ENCODE measurements at regions not wholly inside any gene's neighbourhood (a gene's known extent, or its start where the extent isn't known, plus 50 kb on each side); places are given as distances from the start of the nearest gene placed in this dataset.
"Not testable (repeated sequence)": the region's sequence is repeated elsewhere in the genome, so short reads cannot be mapped to it uniquely, and the experiment has no call there.

DNA sequence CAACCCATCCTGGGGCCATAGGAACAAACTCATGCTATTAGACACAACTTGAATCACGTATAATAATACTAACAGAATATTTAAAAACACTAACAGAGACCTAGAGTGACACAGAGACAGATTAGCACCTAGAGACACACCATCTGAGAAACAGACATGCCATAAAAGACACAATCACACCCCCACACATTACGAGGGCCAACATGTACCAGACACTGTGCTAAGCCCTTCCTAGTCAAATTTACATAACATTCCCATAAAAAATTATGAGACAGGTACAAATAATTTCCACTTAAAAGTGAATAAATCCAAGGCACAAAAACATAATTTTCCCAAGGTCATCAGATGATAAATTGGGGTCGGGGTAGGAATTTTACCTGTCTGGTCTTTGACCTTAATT is 141.1 kb upstream of the PRSS16 start:
- no peak for DNase-seq (ENCODE audit: low spot score)

DNA sequence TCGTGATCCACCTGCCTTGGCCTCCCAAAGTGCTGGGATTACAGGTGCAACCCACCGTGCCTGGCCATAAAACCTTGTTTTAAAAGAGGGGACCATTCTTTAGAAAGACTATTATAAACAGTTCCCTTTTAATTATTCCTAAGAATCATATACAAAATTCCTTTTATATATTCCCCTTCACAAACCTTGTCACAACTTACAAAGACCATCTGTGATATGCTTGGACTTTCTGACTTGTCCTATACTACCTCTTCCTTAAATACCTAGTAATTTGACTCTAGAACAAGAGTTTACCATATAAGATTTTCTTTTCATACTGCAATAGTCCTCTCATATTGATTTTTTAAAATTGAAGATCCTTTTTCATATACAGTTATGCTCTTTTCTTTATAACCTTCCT is 135.8 kb upstream of the PRSS16 start:
- DNase-seq (ENCODE audit: low spot score) = no peak

DNA sequence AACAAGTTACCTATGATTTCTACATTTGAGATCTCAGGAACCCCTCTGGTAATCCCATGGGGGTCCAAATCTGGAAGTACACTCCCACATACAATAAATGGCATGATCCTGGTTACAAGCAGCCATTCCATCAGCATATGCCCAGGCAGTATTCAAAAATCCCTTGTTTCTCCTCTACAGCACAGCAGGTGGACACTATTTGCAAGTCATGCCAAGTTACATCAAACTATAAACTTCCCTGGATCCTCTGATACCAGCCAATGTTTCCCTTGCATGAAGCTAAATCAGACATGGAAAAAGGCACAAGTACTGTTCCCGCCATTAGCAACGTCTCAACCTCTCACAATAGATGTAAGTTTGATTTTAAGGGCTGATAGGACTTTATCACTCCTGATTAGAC is 134.5 kb upstream of the PRSS16 start:
- DNase-seq (ENCODE audit: low spot score) = no peak

DNA sequence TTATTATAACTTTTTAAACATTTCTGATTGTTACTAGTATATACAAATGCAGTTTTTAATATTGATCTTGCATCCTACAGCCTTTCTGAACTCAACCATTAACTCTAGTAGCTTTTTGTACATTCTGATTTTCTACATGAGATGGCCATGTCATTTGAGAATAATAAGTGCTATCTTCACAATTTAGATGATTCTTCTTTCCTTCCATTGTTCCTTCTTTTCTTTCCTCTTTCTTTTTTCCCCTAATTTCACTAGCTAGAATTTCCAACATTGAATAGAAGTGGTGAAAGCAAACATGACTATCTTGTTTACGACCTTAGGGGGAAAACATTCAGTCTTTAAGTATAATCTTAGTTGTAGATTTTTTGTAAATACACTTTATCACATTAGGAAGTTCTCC is 128.2 kb upstream of the PRSS16 start:
- no peak for DNase-seq (ENCODE audit: low spot score)

DNA sequence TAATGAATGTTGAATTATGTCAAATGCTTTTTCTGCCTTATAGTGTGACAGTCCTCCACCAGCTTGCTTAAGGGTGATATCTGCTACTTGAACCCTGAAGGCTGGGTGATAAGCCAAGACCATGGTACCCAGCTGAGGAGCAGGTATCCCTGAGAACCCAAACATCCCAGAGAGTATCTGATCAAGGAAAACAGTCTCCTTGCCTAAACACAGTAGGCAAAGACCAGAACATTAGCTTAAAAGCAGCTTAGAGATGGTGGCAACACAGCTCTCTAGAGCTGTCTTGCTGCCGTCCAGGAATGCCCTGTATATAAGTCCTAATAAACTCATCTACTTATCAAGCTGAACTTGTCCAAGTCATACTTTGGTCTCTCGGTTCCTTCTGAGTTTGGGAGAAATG is 127.7 kb upstream of the PRSS16 start:
- DNase-seq (ENCODE audit: low spot score) = no peak

DNA sequence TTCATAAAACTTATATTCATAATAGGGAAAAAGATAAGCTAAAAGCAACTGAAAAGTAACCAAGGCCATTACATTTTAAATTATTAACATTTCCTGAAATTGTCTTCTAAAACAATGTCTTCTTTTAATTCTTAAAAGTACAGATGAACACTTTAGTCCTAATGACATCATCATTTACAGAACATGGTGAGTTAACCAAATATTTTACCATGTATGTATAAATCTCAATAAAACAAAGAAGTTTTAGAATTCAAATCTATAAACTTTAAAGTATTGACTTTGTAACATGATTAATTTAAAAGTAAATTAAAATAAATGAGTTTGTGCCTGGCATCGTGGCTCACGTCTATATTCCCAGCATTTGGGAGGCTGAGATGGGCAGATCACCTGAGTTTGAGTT is 125.9 kb upstream of the PRSS16 start:
- DNase-seq (ENCODE audit: low spot score) = no peak

DNA sequence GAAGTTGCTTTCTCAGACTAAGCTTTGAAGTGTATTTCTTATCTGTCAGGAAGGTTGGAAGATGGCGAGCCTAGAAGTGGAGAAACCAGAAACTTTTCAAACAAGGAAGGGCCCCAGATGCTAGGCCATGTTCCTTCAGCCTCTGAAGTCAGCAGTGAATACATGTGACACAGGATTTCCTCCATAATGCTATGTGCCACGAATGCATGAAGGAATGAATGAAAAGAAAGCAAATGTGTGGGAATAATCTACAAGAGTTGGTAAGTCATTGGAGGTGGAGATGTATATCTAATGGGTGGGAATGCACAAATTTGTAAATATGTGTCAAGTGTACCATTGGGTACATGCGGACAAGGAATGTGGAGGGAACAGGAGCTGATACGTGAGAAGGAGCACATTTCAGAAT is 123.2 kb upstream of the PRSS16 start:
- DNase-seq (ENCODE audit: low spot score) = no peak

DNA sequence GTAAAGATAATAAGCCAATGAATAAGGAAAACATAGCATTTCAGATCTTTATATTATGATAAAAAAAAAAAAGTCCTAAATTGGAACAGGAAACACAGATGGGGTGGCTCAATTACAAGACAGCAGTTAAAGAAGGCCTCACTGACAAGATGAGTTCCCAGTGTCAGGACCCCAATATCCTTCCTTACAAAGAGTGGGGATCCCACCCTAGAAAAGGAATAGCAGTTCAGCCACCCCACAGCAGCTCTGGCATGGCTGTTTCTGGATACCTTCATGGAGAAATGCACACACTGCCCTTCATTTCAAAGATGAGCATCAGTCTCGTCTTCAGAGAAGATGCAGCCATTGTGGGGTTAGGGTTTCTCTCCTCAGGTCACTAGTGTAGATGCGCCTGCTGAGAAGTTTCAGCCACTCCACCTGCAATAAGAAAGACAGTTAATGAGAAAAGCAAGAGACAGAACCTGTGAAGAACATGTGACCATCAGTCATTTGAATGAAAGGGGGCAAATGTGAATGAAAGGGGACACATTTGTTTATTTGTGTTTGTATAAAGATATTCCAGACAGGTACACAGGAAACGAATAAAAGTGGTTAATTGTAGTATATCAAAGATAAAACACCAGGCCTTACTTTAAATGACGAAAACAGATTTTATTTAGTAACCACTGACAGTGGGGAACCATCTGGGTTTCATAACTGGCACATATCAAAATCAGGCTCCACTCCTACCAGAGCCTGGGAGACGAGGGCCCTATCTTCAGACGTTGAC is 121.3 kb upstream of the PRSS16 start:
- DNase-seq (ENCODE audit: low spot score) = no peak

DNA sequence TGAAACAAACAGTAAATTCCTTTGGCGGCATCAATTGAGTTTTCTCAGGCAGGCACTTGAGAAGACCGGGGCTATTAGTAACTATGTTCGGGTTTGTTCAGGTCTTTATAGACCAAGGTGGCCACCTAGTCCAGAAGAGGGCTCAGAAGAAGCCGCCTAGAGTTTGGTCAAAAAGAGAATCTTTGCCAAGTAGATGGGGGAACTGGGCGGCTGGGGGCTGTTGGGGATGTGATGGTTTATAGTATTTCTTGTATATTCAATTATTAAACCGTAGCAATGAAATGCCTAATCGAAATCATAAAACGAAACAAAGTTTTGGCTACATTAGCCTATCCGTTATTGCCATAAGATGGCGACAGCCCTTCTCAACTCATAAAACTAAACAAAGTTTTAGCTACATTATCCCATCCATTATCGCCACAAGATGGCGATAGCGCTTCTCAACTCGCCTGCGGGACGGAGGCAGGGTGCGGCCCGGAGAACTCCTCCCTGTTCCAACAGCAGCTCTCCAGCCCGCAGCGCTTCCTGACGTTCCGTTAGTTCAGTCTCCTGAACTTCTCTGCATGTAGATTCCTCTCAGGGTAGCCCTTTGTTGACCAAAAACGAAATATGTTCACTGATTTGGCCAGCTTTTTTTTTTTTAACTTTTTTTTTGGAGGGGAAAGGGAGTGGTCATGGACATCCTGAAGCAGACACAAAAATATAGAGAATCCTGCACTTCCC is 120.5 kb upstream of the PRSS16 start:
- DNase-seq (ENCODE audit: low spot score) = peak; percentile 83

DNA sequence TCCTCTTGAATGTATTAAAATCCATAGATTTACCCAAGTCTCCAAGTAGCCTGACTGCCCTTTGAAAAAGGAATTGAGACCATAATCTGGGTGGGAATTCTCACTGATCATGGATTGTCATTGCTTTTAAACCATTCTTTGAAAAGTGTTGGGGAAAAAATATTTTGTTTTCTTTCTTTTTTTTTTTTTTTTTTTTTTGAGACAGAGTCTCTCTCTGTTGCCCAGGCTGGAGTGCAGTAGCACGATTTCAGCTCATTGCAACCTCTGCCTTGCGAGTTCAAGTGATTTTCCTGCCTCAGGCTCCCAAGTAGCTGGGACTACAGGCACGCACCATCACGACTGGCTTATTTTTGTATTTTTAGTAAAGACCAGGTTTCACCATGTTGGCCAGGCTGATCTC is 119.6 kb upstream of the PRSS16 start:
- DNase-seq (ENCODE audit: low spot score) = not testable (repeated sequence)

DNA sequence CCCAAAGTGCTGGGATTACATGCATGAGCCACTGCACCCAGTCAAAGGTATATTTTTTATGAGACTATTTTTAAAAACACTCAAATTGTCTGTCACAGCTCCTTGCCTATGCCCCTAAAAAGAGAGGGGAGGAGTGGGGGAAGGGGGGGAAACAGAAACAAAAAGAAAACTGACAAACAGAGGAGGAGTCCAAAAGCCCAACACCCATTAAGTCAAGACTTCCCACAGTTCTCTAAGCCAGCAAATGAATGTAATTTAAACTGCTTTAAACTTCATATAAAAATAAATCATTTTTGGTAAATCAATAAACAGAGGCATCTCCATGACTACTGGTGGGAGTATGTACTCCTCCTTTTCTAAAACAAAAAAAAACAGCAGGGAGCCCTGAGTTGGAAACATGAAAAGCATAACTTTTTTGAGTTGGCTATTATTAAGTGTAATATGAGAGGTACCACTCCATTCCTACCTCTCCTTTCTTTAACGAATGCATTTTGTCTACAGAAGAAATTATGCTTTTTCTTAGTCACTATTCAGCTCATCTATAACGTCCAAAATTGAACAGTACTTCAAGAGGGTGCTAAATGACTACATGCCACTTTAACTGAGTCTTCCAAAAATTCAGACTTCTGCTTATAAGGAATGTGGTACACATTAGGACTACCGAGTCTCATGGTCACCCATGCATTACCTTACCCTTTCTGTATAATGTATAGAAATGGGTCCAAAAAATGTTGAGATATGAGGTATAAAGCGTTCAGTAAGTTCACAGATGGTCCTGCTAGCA is 119.0 kb upstream of the PRSS16 start:
- no peak for DNase-seq (ENCODE audit: low spot score)

DNA sequence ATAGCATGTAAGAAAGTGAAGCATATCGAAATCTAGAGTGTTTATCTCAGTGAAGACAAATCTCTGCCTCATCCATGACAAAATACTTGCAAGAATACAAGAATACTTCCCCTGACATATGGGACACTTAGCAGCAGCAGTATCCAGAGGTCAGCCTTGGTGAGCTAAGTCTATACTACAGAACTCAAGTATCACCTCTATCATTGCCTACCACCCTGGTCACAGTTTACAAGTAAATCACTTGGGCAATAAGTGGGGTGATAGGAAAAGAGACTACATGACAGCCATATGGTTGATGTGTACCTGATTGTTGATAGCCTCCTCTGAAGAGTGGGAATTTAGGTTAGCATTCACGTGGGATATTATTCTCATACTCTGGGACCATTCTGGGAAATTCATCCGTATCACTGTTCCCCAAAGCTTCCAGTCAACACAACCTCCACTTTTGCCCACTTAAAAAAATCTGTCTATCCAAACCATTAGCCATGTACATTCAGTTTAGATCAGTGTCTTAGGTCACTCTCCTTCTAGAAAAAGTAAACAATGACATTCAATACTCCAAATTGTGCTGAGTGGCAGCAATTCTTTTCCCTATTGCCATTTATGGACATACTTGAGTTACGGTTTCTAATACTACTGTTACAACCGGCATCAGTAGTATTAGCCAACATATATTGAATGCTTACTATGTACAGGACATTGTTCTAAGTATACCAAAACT is 118.2 kb upstream of the PRSS16 start:
- no peak for DNase-seq (ENCODE audit: low spot score)

DNA sequence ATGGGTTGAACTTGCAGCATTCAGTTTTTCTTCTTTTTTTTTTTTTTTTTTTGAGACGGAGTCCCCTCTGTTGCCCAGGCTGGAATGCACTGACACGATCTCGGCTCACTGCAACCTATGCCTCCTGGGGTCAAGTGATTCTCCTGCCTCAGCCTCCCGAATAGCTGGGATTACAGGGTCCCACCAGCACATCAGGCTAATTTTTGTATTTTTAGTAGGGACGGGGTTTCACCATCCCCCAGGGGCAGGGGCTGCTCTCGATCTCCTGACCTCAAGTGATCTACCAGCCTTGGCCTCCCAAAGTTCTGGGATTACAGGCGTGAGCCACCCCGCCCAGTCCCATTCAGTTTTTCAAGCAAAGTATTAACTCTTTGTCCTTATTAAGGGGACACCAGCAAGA is 117.6 kb upstream of the PRSS16 start:
- DNase-seq (ENCODE audit: low spot score) = no peak

DNA sequence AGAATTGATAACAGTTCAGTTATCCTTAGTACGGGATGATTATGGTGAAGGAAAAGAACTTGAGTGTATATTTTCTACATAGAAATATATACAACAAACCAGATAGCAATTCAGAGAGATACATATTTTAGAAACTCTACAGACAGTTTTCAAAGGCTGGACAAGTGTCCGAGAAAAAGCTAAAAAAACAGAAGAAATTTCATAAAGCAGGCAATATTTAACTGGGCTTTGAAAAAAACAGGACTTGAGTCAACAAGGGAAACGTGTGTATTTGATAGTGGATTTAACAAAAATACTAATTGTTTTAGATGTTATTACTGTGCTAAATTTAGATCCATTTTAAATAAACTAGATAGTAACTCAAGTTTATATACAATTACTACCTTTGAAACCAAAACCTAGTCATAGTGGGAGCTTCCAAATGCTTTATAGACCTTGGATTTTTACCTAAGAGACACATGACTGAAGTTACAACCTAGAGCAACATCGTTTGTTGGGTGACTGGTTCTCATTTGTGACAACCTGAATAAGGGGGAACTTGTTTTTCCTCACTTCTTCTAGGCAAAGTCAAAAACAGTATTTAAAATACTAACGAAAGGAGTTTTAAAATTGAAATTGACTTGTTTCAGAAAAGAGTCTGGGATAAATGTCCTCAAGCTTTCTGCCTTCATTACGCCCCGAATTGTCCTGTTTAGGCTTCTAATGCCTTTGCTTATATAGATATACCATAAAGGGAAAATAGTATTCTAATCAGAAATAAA is 116.7 kb upstream of the PRSS16 start:
- no peak for DNase-seq (ENCODE audit: low spot score)

DNA sequence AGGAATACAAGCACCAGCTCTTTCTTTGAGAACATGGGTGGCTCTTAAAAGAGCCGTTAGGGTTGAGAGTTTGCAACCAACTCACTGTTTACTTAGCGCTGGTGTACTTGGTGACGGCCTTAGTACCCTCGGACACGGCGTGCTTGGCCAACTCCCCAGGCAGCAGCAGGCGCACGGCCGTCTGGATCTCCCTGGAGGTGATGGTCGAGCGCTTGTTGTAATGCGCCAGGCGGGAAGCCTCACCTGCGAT is 115.3 kb upstream of the PRSS16 start:
- DNase-seq (ENCODE audit: low spot score) = not testable (repeated sequence)

DNA sequence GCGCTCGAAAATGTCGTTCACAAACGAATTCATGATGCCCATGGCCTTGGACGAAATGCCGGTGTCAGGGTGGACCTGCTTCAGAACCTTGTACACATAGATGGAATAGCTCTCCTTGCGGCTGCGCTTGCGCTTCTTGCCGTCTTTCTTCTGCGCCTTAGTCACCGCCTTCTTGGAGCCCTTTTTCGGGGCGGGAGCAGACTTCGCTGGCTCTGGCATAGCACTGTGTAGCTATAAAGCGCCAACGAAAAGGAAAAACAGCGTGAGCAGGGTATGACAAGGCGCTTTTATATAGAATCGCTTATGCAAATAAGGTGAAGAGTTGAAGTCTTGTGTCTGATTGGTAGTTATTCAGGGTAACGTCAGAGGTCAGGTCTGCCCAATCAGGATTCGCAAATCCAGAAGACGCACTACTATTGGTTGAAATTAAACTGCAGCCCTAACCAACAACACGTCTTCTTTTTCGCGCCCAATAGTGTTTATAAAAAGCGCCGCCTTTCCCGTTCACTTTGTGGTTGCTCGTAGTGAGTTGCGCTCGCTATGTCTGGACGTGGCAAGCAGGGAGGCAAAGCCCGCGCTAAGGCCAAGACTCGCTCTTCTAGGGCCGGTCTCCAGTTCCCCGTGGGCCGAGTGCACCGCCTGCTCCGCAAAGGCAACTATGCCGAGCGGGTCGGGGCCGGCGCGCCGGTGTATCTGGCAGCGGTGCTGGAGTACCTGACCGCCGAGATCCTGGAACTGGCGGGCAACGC is 114.8 kb upstream of the PRSS16 start:
- peak; percentile 99 for DNase-seq (ENCODE audit: low spot score)

DNA sequence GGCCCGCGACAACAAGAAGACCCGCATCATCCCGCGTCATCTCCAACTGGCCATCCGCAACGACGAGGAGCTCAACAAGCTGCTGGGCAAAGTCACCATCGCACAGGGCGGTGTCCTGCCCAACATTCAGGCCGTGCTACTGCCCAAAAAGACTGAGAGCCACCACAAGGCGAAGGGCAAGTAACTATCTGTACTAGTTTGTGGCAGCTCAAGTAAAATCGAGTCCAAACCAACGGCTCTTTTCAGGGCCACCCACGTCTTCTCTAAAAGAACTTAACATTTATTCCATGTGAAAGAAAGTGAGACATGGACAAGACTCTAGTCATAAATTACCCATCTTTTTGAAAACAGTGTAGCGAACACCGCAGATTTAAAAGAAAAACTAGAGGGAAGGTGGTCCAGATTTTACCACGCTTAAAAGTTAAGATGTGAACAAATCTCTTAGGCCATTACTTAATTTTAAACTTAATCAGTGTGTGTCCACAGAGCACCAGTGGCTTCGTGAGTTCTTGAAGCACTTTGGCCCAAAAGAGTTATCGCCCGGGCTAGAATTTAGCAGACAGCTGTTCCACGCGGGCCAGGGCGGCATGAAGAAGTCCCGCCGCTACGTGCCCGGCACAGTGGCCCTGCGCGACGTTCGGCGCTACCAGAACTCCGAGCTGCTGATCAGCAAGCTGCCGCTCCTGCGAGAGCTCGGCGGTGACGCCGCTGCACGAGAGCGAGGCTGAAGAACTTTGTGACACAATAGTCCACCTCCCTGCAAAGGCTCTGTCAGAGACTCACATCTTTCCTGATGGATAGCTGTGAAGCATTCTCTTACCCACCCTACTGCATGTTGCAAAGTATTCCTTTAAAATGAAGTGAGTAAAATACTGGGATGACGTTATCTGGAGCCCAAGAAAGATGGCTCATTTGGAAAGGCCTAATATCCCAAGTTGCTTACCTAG is 113.9 kb upstream of the PRSS16 start:
- DNase-seq (ENCODE audit: low spot score) = peak; percentile 40

DNA sequence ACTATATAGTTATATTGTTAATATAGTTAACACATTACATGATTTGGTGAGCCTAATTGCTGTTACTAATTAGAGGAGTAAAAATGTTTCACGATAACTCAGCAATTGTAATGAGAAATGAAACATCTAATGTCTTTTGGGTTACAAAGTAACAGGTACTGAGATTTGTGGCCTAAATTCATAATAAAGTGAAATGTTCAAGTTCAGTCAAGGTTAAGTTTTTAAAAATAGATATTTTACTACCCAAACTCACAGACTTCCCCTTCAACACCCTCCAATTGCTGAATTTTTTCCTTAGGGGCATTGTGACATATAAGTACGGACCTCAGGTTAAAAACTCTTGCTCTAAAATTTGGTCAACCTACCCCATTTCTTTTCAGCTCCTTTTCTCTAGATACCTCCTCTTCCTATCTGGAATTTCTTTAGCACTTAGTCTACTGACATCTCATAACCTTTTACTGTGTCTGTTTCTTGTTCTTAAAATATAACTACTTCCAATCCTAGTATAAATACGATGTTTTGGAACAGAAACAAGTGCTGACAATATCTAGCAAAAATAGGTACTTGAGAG is 112.3 kb upstream of the PRSS16 start:
- no peak for DNase-seq (ENCODE audit: low spot score)

DNA sequence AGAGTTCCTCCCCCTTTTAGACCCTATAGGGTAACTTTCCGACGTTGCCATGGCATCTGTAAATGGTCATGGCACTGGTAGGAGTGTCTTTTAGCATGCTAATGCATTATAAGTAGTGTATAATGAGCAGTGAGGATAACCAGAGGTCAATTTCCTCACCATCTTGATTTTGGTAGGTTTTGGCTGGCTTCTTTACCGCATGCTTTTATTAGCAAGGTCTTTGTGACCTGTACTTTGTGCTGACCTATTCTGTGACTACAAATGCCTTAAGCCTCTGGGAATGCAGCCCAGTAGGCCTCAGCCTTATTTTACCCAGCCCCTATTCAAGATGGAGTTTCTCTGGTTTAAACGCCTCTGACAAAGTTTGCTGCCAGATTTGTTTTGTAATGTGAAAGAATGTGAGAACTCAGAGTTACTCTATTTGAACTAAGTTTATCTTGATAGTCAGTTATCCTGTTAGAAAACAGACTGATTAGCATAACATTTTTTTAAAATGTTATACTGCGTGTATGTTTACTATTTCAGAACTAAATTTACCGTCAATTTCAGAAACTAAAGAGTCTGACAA is 111.3 kb upstream of the PRSS16 start:
- DNase-seq (ENCODE audit: low spot score) = no peak
